ENCODE measurements at regions not wholly inside any gene's neighbourhood (a gene's known extent, or its start where the extent isn't known, plus 50 kb on each side); places are given as distances from the start of the nearest gene placed in this dataset.

GRCh38 chr7:131149429-131149773 is 178.3 kb upstream of the MKLN1 start:
- TF ChIP-seq E2F4 (CRISPR knock-in tag; IDR thresholded peaks at IDR 0.05; ENCODE audit: borderline replicate concordance, low read depth) = no peak
- no peak for TF ChIP-seq JUN (CRISPR knock-in tag; IDR thresholded peaks at IDR 0.05)
- TF ChIP-seq ESRRA (CRISPR knock-in tag; IDR thresholded peaks at IDR 0.05; ENCODE audit: borderline replicate concordance) = no peak
- no peak for TF ChIP-seq MAX (CRISPR knock-in tag; IDR thresholded peaks at IDR 0.05)
- TF ChIP-seq ZNF425 (CRISPR knock-in tag; conservative IDR thresholded peaks at IDR 0.05) = no peak
- no peak for TF ChIP-seq SMAD3 (CRISPR knock-in tag; IDR thresholded peaks at IDR 0.05; ENCODE audit: borderline replicate concordance)
- TF ChIP-seq CTCF (IDR thresholded peaks at IDR 0.05) = no peak
- TF ChIP-seq ZNF219 (CRISPR knock-in tag; IDR thresholded peaks at IDR 0.05; ENCODE audit: borderline replicate concordance) = no peak
- no peak for TF ChIP-seq USF2 (CRISPR knock-in tag; IDR thresholded peaks at IDR 0.05)
- TF ChIP-seq ZNF263 (CRISPR knock-in tag; IDR thresholded peaks at IDR 0.05; ENCODE audit: low read depth) = no peak
- TF ChIP-seq ZBTB21 (CRISPR knock-in tag; IDR thresholded peaks at IDR 0.05; ENCODE audit: borderline replicate concordance) = no peak
- no peak for TF ChIP-seq ZNF138 (CRISPR knock-in tag; conservative IDR thresholded peaks at IDR 0.05)
- TF ChIP-seq ATF1 (CRISPR knock-in tag; IDR thresholded peaks at IDR 0.05) = no peak

Measured in WTC11 (cell line).